ENCODE measurements at regions not wholly inside any gene's neighbourhood (a gene's known extent, or its start where the extent isn't known, plus 50 kb on each side); places are given as distances from the start of the nearest gene placed in this dataset.

GRCh38 chr2:155872396-155872795, 460.1 kb downstream of the NR4A2 start:
- TF ChIP-seq ZFX (IDR thresholded peaks at IDR 0.05) (no peak), CTCF (conservative IDR thresholded peaks at IDR 0.05) (no peak)

Measured in C4-2B (cell line).